T-cell (primary cell): ENCODE measurements at regions not wholly inside any gene's neighbourhood (a gene's known extent, or its start where the extent isn't known, plus 50 kb on each side); places are given as distances from the start of the nearest gene placed in this dataset.

Experiments used
- ATAC-seq, 4 experiments: fragments of 200-7000 bp in 3 of 4; fragments of 150-1000 bp in 1 of 4; cut with Tn5 transposase; replicated peaks in 1 of 4; 1 replicate in 3 of 4; 2 replicates in 1 of 4; pipeline ENCODE4 v1.10.0; 2021; ENCODE audit warnings: moderate library complexity in 3 of 4, mild to moderate bottlenecking in 2 of 4, moderate number of reproducible peaks in 1 of 4
- CTCF ChIA-PET, 2 donors: fragments of 300-600 bp; sonication (Branson Sonifier 250); formaldehyde crosslinking; loops; one replicate each; lab custom pipeline; 2022; ENCODE audit warnings: antibody characterized with exemption in 2 of 2; lab: Charles Lee
- POLR2A ChIA-PET, 2 donors: fragments of 300-600 bp; sonication (Branson Sonifier 250); formaldehyde crosslinking; loops; one replicate each; lab custom pipeline; 2022; ENCODE audit warnings: antibody characterized with exemption in 2 of 2; lab: Charles Lee
- DNase-seq, 35 experiments: peaks; one replicate each; pipeline versions ENCODE4 v3.0.0 to v3.0.0-alpha.2; 2013 to 2023
- H3K27ac ChIP-seq: one replicate; pipeline ENCODE4 v1.5.1; 2013; ENCODE audit warnings: low read length
- H3K27me3 ChIP-seq, 2 experiments: replicated peaks in 1 of 2; 1 replicate in 1 of 2; 2 replicates in 1 of 2; pipeline versions ENCODE4 v1.6.1 to v1.7.0; 2013; ENCODE audit warnings: low read length in 1 of 2, mixed read lengths in 1 of 2; ENCODE audit not compliant: control insufficient read depth in 2 of 2, insufficient read depth in 2 of 2; ENCODE audit errors: extremely low read depth in 1 of 2
- H3K36me3 ChIP-seq, 2 donors: 1 replicate in 1 of 2; 2 replicates in 1 of 2; pipeline versions ENCODE4 v1.6.1 to v1.7.0; 2013; ENCODE audit warnings: low read length in 1 of 2; ENCODE audit not compliant: control insufficient read depth in 2 of 2, insufficient read depth in 1 of 2; ENCODE audit errors: extremely low read depth in 1 of 2
- H3K4me1 ChIP-seq, 2 experiments: 1 replicate in 1 of 2; 2 replicates in 1 of 2; pipeline versions ENCODE4 v1.6.1 to v1.7.0; 2013; ENCODE audit warnings: low read length in 2 of 2, mixed read lengths in 1 of 2; ENCODE audit not compliant: insufficient read depth in 2 of 2, control insufficient read depth in 1 of 2; ENCODE audit errors: extremely low read depth in 1 of 2
- H3K4me3 ChIP-seq, 2 donors: 1 replicate in 1 of 2; 2 replicates in 1 of 2; pipeline versions ENCODE4 v1.5.1 to v1.7.0; 2013; ENCODE audit warnings: mild to moderate bottlenecking in 2 of 2, low read length in 1 of 2, moderate library complexity in 1 of 2; ENCODE audit not compliant: control insufficient read depth in 1 of 2; ENCODE audit errors: extremely low read depth in 1 of 2
- H3K9me3 ChIP-seq: 2 replicates; pipeline ENCODE4 v1.7.0; 2013
- H3K27ac Mint-ChIP-seq, 2 donors: one replicate each; pipeline ENCODE4 v1.8.0; 2020 to 2021; ENCODE audit warnings: mild to moderate bottlenecking in 2 of 2, mixed read lengths in 2 of 2
- H3K27me3 Mint-ChIP-seq, 2 donors: one replicate each; pipeline ENCODE4 v1.8.0; 2021 to 2022; ENCODE audit warnings: mixed read lengths in 2 of 2
- H3K36me3 Mint-ChIP-seq: one replicate; pipeline ENCODE4 v1.8.0; 2021; ENCODE audit warnings: mixed read lengths
- H3K4me1 Mint-ChIP-seq, 3 donors: one replicate each; pipeline ENCODE4 v1.8.0; 2020 to 2022; ENCODE audit warnings: mixed read lengths in 3 of 3, mild to moderate bottlenecking in 1 of 3
- H3K4me3 Mint-ChIP-seq, 3 donors: one replicate each; pipeline ENCODE4 v1.8.0; 2020 to 2022; ENCODE audit warnings: mild to moderate bottlenecking in 3 of 3, mixed read lengths in 3 of 3, moderate library complexity in 3 of 3
- H3K9me3 Mint-ChIP-seq, 3 donors: one replicate each; pipeline ENCODE4 v1.8.0; 2020 to 2022; ENCODE audit warnings: mixed read lengths in 3 of 3
- WGBS: methylation state at CpG from one replicate; pipeline ENCODE4 v1.1.5; 2013; ENCODE audit warnings: missing lambda C conversion rate; ENCODE audit not compliant: insufficient coverage; 5-methylcytosine and 5-hydroxymethylcytosine counted together

DNA sequence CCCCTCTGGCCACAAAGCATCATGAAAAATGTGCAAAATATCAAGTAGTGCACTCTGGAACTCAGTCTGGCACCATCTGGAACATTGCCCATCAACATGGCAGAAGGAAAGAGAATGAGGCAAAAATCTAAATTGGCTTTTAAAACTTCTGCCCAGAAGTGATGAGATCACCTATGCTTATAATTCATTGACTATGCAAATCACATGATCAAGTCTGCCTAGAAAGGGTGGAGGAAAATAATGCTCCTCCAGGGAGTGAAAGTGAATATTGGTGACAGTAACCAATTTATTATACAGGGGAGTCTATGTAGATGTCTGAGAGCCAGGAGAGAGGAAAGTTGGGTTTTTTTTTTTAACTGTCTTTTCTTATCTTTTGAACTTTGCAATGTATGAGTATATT is 73.3 kb upstream of the HIF1A start:
- Mint-ChIP-seq H3K4me1 (peaks cover 9 to 16% (median 14%) of the 10 kb centered on the region in 3 donors), H3K4me3 (no peak overlapping the region), H3K27ac (no peak overlapping the region), H3K27me3 (no peaks in the 10 kb centered on the region), H3K36me3 (no peaks in the 10 kb centered on the region), H3K9me3 (no peaks in the 10 kb centered on the region)
- Histone ChIP-seq H3K4me3 (no peak overlapping the region), H3K27me3 (no peaks in the 10 kb centered on the region), H3K36me3 (no peaks in the 10 kb centered on the region), H3K9me3 (no peaks in the 10 kb centered on the region), H3K4me1 (peaks cover 0 to 6% of the 10 kb centered on the region in 2 experiments), H3K27ac (no peak overlapping the region)
- CTCF ChIA-PET: no interaction called here
- ATAC-seq (no peak), DNase-seq (no peak)
- POLR2A ChIA-PET: no interaction called here

DNA sequence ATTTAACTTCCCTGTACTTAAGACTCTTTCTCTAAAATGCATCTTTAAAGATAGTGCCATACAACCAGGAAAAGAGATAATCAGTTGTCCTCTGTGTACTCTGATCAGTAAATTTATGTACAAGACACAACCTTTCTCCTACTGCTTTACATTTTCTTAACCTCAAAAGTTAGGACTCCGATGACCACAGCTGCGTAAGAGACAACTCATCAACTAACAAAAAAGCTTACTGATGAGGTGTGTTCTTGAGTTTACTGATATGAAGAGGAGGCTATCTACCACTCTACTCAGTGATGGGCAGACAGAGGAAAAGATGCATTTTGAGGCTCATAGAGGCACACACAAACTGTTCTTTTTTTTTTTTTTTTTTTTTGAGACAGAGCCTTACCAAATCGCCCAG is 71.4 kb upstream of the HIF1A start:
- Mint-ChIP-seq H3K9me3 (no peaks in the 10 kb centered on the region), H3K27me3 (no peaks in the 10 kb centered on the region), H3K27ac (no peak overlapping the region), H3K36me3 (no peaks in the 10 kb centered on the region), H3K4me1 (peaks cover 4 to 10% (median 6%) of the 10 kb centered on the region in 3 donors), H3K4me3 (no peak overlapping the region)
- ChIA-PET CTCF (interaction anchor here in 1 of 2 donors (0.7 kb wide), 1 partner anchor 50 kb away, joined by 6 read pairs; no protein-coding TSS in a partner anchor), POLR2A (interaction anchor here in 1 of 2 donors (0.6 kb wide), 1 partner anchor 37 kb away, joined by 3 read pairs; no protein-coding TSS in a partner anchor)
- no peaks in the 10 kb centered on the region for H3K27me3 ChIP-seq
- H3K9me3 ChIP-seq: no peaks in the 10 kb centered on the region
- H3K27ac ChIP-seq: no peak overlapping the region
- no peak for ATAC-seq
- no peaks in the 10 kb centered on the region for H3K4me1 ChIP-seq
- H3K36me3 ChIP-seq: no peaks in the 10 kb centered on the region
- WGBS: no CpG with 5 or more reads among the region's 3 CpGs
- H3K4me3 ChIP-seq: no peak overlapping the region
- DNase-seq: no peak

DNA sequence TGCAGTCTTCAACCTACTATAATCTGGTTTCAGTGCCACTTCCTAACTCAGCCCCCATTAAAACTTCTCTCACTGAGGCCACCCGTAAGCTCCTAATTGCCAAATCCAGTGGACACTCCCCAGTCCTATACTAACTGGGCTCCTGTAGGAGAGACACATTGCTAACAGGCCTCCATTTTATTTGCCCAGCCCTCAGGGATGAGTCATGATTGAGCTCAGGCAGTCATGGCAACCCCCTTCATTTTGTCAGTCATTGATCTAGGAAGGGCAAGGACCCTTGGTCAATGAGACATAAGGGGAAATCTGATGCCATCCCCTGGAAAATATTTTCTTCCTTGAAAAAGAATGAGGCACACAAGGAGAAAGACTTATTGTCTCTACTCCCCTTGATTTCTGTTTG is 70.1 kb upstream of the HIF1A start:
- Histone ChIP-seq H3K4me3 (no peak overlapping the region), H3K9me3 (no peaks in the 10 kb centered on the region), H3K27ac (no peak overlapping the region), H3K4me1 (no peaks in the 10 kb centered on the region), H3K27me3 (no peaks in the 10 kb centered on the region), H3K36me3 (no peaks in the 10 kb centered on the region)
- POLR2A ChIA-PET: no interaction called here
- peaks cover 2 to 9% (median 5%) of the 10 kb centered on the region in 3 donors for H3K4me1 Mint-ChIP-seq
- H3K27me3 Mint-ChIP-seq: no peaks in the 10 kb centered on the region
- 100% methylated on average over 1 of the region's 1 CpG for WGBS
- H3K9me3 Mint-ChIP-seq: no peaks in the 10 kb centered on the region
- DNase-seq (no peak), ATAC-seq (no peak)
- no peak overlapping the region for H3K27ac Mint-ChIP-seq
- no peaks in the 10 kb centered on the region for H3K36me3 Mint-ChIP-seq
- no peak overlapping the region for H3K4me3 Mint-ChIP-seq
- CTCF ChIA-PET: no interaction called here

DNA sequence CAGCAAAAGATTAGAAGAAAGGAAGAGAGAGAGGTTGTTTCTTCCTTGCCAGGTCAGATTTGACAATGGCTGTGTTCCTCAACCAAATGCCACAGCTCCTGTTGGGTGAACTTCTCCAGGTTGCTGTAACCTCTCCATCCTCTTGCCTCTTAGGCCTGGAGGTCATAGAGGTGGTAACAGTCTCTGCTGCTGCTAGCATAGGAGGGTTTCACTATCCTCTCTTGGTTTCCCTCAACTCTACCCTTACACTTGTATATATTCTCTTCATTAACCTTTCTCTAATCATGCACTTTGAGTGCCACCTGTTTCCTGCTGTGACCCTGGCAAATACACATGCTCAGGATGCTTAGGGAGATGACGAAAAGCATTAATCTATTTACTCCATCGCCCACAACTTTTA is 67.7 kb upstream of the HIF1A start:
- ChIA-PET CTCF (no interaction called here), POLR2A (no interaction called here)
- H3K4me1 ChIP-seq: no peaks in the 10 kb centered on the region
- DNase-seq (no peak), ATAC-seq (no peak)
- H3K36me3 Mint-ChIP-seq: no peaks in the 10 kb centered on the region
- no peaks in the 10 kb centered on the region for H3K9me3 ChIP-seq
- no peaks in the 10 kb centered on the region for H3K36me3 ChIP-seq
- no CpG with 5 or more reads among the region's 2 CpGs for WGBS
- H3K27me3 ChIP-seq: no peaks in the 10 kb centered on the region
- H3K27ac Mint-ChIP-seq: no peak overlapping the region
- no peaks in the 10 kb centered on the region for H3K9me3 Mint-ChIP-seq
- no peak overlapping the region for H3K4me3 ChIP-seq
- H3K4me1 Mint-ChIP-seq: peaks cover 0 to 9% (median 0%) of the 10 kb centered on the region in 3 donors
- no peak overlapping the region for H3K27ac ChIP-seq
- H3K4me3 Mint-ChIP-seq: no peak overlapping the region
- H3K27me3 Mint-ChIP-seq: no peaks in the 10 kb centered on the region

DNA sequence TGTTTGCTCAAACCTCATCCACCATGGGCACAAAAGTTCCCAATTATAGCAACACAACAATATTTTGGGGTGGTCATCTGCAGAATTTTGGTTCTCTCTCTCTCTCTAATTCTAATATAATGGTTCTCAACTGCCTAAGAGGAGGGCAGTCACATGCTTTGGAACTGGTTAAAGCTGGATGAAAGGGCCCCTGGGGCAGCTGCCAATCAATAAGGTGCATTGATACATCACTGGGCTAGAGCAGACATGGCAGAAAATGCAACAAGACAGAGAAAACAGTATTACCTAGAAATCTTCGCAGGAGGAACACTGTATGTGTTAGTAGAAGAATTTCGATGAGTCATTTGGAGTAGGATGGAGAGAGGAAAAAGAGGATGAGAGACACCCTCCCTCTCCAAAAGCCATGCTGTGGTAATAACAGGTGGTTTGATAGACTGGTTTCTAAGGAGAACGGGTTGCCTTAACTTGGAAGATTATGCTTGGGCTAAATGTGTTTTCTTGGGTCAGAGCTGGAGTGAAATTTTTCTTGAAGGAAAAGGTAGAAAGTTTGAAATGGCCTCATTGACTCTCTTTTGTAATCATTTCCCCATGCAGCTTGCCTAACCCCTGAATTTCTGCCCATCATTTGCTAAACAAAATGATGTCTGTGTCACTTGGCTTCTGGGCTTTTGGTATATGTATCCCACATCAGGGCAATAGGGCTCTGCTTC is 67.1 kb upstream of the HIF1A start:
- ATAC-seq (no peak), DNase-seq (no peak)
- CTCF ChIA-PET: no interaction called here
- Mint-ChIP-seq H3K4me1 (peaks cover 0 to 9% (median 0%) of the 10 kb centered on the region in 3 donors), H3K27me3 (no peaks in the 10 kb centered on the region), H3K9me3 (no peaks in the 10 kb centered on the region), H3K4me3 (no peak overlapping the region), H3K27ac (no peak overlapping the region), H3K36me3 (no peaks in the 10 kb centered on the region)
- WGBS: no CpG with 5 or more reads among the region's 3 CpGs
- POLR2A ChIA-PET: no interaction called here
- Histone ChIP-seq H3K27ac (no peak overlapping the region), H3K27me3 (no peaks in the 10 kb centered on the region), H3K4me3 (no peak overlapping the region), H3K4me1 (no peaks in the 10 kb centered on the region), H3K36me3 (no peaks in the 10 kb centered on the region), H3K9me3 (no peaks in the 10 kb centered on the region)

DNA sequence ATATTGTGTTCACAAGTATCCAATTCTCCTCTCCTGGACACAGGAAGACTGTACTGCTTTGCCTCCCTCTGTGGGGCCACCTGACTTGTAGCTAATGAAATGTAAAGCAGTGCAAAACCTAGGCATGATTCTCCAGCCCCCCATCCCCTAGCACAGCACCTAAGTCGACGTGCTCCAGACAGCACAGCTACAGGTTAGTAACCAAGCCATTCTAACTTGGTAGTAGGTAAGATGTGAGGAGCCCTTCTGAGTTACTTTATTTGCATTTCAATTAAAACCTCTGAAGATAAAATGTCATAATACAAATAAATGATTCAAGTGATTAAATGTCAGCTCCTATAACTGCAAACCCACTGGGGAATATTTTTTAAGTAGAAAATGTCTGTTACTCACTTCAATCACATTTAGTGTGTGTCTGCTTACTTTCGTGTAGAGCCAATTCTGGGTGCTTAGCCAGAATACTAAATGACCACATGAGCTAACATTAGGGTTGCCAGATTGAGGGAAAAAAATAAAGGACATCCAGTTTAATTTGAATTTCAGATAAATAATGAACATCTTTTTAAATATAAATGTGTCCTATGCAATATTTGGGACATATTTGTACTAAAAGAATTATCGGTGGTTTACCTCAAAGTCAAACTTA is 64.8 kb upstream of the HIF1A start:
- WGBS: no CpG with 5 or more reads among the region's 4 CpGs
- no peaks in the 10 kb centered on the region for H3K9me3 ChIP-seq
- no peak overlapping the region for H3K27ac Mint-ChIP-seq
- POLR2A ChIA-PET: interaction anchor here (0.6 to 1.3 kb wide), 3 partner anchors 10 to 178 kb away, joined by 3 to 13 read pairs (median 4); no protein-coding TSS in a partner anchor
- no peak for ATAC-seq
- CTCF ChIA-PET: interaction anchor here in 1 of 2 donors (0.5 to 1.1 kb wide), 2 partner anchors 25 to 266 kb away, joined by 3 read pairs; no protein-coding TSS in a partner anchor
- H3K27me3 Mint-ChIP-seq: no peaks in the 10 kb centered on the region
- H3K27ac ChIP-seq: no peak overlapping the region
- H3K4me3 ChIP-seq: no peak overlapping the region
- H3K9me3 Mint-ChIP-seq: no peaks in the 10 kb centered on the region
- peaks cover 0 to 9% (median 0%) of the 10 kb centered on the region in 3 donors for H3K4me1 Mint-ChIP-seq
- no peak for DNase-seq
- no peaks in the 10 kb centered on the region for H3K27me3 ChIP-seq
- H3K4me1 ChIP-seq: no peaks in the 10 kb centered on the region
- no peaks in the 10 kb centered on the region for H3K36me3 ChIP-seq
- H3K36me3 Mint-ChIP-seq: no peaks in the 10 kb centered on the region
- H3K4me3 Mint-ChIP-seq: no peak overlapping the region
